H1 (cell line): ENCODE measurements at regions not wholly inside any gene's neighbourhood (a gene's known extent, or its start where the extent isn't known, plus 50 kb on each side); places are given as distances from the start of the nearest gene placed in this dataset.

Experiments
- CTCF ChIP-seq, 3 experiments: IDR thresholded peaks; 1 replicate in 2 of 3; 2 replicates in 1 of 3; pipeline versions ENCODE4 v1.5.1 to v1.6.1; 2011; ENCODE audit warnings: low read length in 3 of 3, mild to moderate bottlenecking in 3 of 3, inconsistent platforms in 2 of 3, low read depth in 1 of 3, moderate library complexity in 1 of 3; ENCODE audit not compliant: insufficient read depth in 1 of 3; ENCODE audit errors: control extremely low read depth in 1 of 3
- EP300 ChIP-seq, 2 experiments: IDR thresholded peaks; 1 replicate in 1 of 2; 2 replicates in 1 of 2; pipeline ENCODE4 v1.6.1; 2011 to 2012; ENCODE audit warnings: low read depth in 2 of 2, low read length in 2 of 2, mild to moderate bottlenecking in 2 of 2, borderline replicate concordance in 1 of 2, inconsistent platforms in 1 of 2, moderate library complexity in 1 of 2
- KDM1A ChIP-seq: fragments of 200-600, 300-600 bp; sonication (generic); IDR thresholded peaks from 2 replicates; pipeline ENCODE4 v1.7.1; 2016; ENCODE audit warnings: mild to moderate bottlenecking, low read length, borderline replicate concordance
- ZNF274 ChIP-seq: IDR thresholded peaks from 2 replicates; pipeline ENCODE4 v1.7.0; 2012; ENCODE audit warnings: low read length, borderline replicate concordance; ENCODE audit errors: extremely low read depth

- no peak for TF ChIP-seq EP300 (IDR thresholded peaks at IDR 0.05; ENCODE audit: borderline replicate concordance in 1 of 2, low read depth in 2 of 2, low read length in 2 of 2)
- TF ChIP-seq CTCF (IDR thresholded peaks at IDR 0.05; ENCODE audit: control extremely low read depth in 1 of 3, insufficient read depth in 1 of 3, low read depth in 1 of 3, low read length in 3 of 3), result no peak
- no peak for TF ChIP-seq KDM1A
- TF ChIP-seq ZNF274, result no peak
Measured at GRCh38 chr7:18315241-18315640, 180.3 kb upstream of the HDAC9 start.
